Naive B cell (primary cell): ENCODE measurements at regions not wholly inside any gene's neighbourhood (a gene's known extent, or its start where the extent isn't known, plus 50 kb on each side); places are given as distances from the start of the nearest gene placed in this dataset.

Experiments
- ATAC-seq, 2 donors: fragments of 150-1000 bp; cut with Tn5 transposase; 2 replicates each; pipeline ENCODE4 v1.10.0; 2021; ENCODE audit warnings: low read depth in 2 of 2, mild to moderate bottlenecking in 2 of 2, moderate library complexity in 2 of 2
- DNase-seq: peaks from one replicate; pipeline ENCODE4 v3.0.0; 2022
- H3K27ac Mint-ChIP-seq, 6 donors: one replicate each; pipeline ENCODE4 v1.8.0; 2020 to 2022; ENCODE audit warnings: mild to moderate bottlenecking in 6 of 6, mixed read lengths in 6 of 6, moderate library complexity in 5 of 6, inconsistent platforms in 2 of 6
- H3K27me3 Mint-ChIP-seq, 3 donors: one replicate each; pipeline ENCODE4 v1.8.0; 2021 to 2022; ENCODE audit warnings: mixed read lengths in 3 of 3, mild to moderate bottlenecking in 1 of 3
- H3K36me3 Mint-ChIP-seq, 2 donors: one replicate each; pipeline ENCODE4 v1.8.0; 2020 to 2022; ENCODE audit warnings: mixed read lengths in 2 of 2, inconsistent platforms in 1 of 2, mild to moderate bottlenecking in 1 of 2
- H3K4me1 Mint-ChIP-seq, 3 donors: one replicate each; pipeline ENCODE4 v1.8.0; 2020 to 2022; ENCODE audit warnings: mixed read lengths in 3 of 3, inconsistent platforms in 1 of 3, mild to moderate bottlenecking in 1 of 3, moderate library complexity in 1 of 3
- H3K4me3 Mint-ChIP-seq, 8 donors: one replicate each; pipeline ENCODE4 v1.8.0; 2020 to 2022; ENCODE audit warnings: mild to moderate bottlenecking in 8 of 8, mixed read lengths in 8 of 8, moderate library complexity in 8 of 8, inconsistent platforms in 2 of 8
- H3K9me3 Mint-ChIP-seq, 7 donors: one replicate each; pipeline ENCODE4 v1.8.0; 2020 to 2022; ENCODE audit warnings: mixed read lengths in 7 of 7, mild to moderate bottlenecking in 5 of 7, inconsistent platforms in 2 of 7, moderate library complexity in 1 of 7

DNA sequence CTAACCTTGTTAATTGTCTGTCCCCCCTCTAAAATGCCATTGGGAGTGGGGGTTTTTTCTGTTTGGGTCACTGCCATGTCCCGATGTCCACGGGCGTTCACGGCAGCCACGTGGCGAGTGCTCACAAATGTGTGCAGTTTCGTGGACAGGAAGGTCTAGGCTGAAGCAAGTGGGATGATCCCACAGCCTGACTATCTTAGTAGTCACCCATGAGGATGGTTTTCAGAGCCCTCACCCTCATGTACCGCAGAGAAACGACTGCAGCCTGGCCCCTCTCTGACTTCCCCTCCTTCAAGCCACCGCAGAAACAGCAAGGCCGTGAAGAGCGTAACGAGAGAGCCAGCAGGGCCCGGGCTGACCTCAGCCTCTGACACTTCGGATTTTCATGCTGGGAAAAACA, 52.3 kb upstream of the COX20 start:
- ATAC-seq = no peak
- H3K27ac Mint-ChIP-seq = no peak overlapping the region
- peaks cover 3 to 8% (median 7%) of the 10 kb centered on the region in 3 donors for H3K4me1 Mint-ChIP-seq
- H3K36me3 Mint-ChIP-seq = no peaks in the 10 kb centered on the region
- DNase-seq = no peak
- no peak overlapping the region for H3K4me3 Mint-ChIP-seq
- no peaks in the 10 kb centered on the region for H3K27me3 Mint-ChIP-seq
- H3K9me3 Mint-ChIP-seq = no peaks in the 10 kb centered on the region
